MG63 (cell line): ENCODE measurements at regions not wholly inside any gene's neighbourhood (a gene's known extent, or its start where the extent isn't known, plus 50 kb on each side); places are given as distances from the start of the nearest gene placed in this dataset.

ENCODE experiments used
- DNase-seq: peaks from one replicate; pipeline ENCODE4 v3.0.0-alpha.2; 2020
- H3K27me3 ChIP-seq: fragments of 250-450 bp; sonication (Bioruptor Pico); 2 replicates; pipeline ENCODE4 v1.5.1; 2020; ENCODE audit warnings: mild to moderate bottlenecking, moderate library complexity
- H3K36me3 ChIP-seq: fragments of 250-450 bp; sonication (Bioruptor Pico); 2 replicates; pipeline ENCODE4 v1.5.1; 2020; ENCODE audit warnings: mild to moderate bottlenecking, moderate library complexity
- H3K4me3 ChIP-seq: fragments of 250-450 bp; sonication (Bioruptor Pico); 2 replicates; pipeline ENCODE4 v1.5.1; 2020; ENCODE audit warnings: mild to moderate bottlenecking, moderate library complexity
- H3K9me3 ChIP-seq: fragments of 250-450 bp; sonication (Bioruptor Pico); 2 replicates; pipeline ENCODE4 v1.5.1; 2020; ENCODE audit warnings: mild to moderate bottlenecking, moderate library complexity

DNA sequence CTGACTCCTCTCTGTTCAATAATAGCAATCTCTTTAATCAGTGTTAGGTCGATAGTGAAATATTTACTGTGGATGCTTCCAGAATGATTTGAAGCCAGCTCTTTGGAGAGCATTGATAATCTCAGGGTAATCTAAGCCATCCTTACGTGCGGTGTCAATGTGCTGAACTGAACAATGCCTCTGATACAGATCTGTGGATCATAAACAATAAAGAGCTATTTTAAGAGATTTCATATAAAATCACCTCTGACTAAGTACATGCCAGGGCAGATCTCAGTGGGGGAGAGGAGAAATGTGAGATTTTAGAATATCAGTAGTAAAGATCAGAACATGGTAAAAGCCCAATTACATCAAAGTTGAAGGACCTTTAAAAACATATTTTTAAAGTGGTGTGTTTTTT lies 319.3 kb upstream of the GBE1 start:
- Histone ChIP-seq H3K27me3 (no peaks in the 10 kb centered on the region), H3K4me3 (no peak overlapping the region), H3K9me3 (no peaks in the 10 kb centered on the region), H3K36me3 (no peaks in the 10 kb centered on the region)
- no peak for DNase-seq

DNA sequence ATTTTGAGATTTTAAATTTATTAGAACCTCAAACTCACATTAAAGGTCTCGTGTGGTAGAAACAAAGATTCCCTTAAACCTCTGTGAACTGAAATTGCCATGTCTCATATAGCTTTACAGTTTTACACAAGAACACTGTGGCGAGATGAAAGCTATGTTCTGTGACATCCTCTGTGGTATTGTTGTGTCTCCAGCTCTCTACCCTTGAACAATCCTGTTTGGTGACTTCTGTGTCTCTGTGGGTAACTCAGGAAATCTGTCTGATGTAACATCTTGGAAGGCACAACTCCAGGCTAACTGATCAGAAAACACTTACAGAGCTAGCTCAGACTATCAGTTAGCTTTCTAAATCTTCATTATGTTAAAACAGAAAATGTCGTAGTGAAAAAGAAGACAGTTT lies 318.8 kb upstream of the GBE1 start:
- H3K27me3 ChIP-seq = no peaks in the 10 kb centered on the region
- H3K9me3 ChIP-seq = no peaks in the 10 kb centered on the region
- no peak for DNase-seq
- H3K4me3 ChIP-seq = no peak overlapping the region
- no peaks in the 10 kb centered on the region for H3K36me3 ChIP-seq

- Histone ChIP-seq H3K36me3 (no peaks in the 10 kb centered on the region), H3K4me3 (no peak overlapping the region), H3K9me3 (no peaks in the 10 kb centered on the region), H3K27me3 (no peaks in the 10 kb centered on the region)
- no peak for DNase-seq
These were observed 318.0 kb upstream of the GBE1 start for GRCh38 chr3:82079335-82079890.

GRCh38 chr3:82078246-82078645 lies 316.8 kb upstream of the GBE1 start:
- no peak for DNase-seq
- H3K9me3 ChIP-seq = no peaks in the 10 kb centered on the region
- no peaks in the 10 kb centered on the region for H3K36me3 ChIP-seq
- H3K4me3 ChIP-seq = no peak overlapping the region
- no peaks in the 10 kb centered on the region for H3K27me3 ChIP-seq

DNA sequence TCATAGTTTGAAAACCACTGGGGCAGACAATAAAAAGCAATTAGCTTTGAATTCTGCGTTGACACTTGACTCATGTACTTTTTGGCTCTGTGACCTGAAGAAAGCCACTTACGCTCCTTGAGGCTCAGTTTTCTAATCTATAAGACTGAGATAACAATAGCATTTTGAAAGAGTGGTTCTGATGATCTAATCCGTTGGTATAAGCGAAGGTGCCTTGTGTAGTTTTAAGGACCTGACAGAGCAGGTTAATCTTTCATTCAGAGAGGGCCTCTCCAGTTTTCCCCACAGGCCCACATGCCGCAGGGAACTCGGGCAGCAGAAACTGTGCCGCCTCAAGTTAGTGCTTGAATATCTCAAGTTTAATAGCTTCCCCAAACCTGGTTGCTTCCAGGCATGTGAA lies 306.0 kb upstream of the GBE1 start:
- no peak overlapping the region for H3K4me3 ChIP-seq
- H3K27me3 ChIP-seq = no peaks in the 10 kb centered on the region
- DNase-seq = no peak
- no peaks in the 10 kb centered on the region for H3K9me3 ChIP-seq
- no peaks in the 10 kb centered on the region for H3K36me3 ChIP-seq

DNA sequence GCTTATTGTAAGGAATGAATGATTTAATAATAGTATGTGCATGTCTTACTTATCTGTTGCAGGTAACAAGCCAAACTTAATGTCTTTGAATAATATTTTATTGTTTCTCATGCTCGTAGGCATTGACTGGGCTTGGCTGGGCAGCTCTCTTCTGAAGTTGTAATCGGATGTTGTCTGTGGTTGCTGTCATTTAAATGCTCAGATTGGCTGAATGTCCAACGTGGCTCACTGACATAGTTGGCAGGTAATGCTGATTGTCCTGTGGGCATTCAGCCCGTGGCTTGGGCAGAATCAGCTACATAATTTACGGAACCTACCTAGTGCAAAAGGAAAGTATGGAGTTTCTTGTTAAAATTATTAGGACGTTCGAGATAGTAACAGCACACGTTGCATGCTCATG lies 297.4 kb upstream of the GBE1 start:
- H3K4me3 ChIP-seq = no peak overlapping the region
- no peaks in the 10 kb centered on the region for H3K9me3 ChIP-seq
- no peak for DNase-seq
- no peaks in the 10 kb centered on the region for H3K27me3 ChIP-seq
- no peaks in the 10 kb centered on the region for H3K36me3 ChIP-seq

DNA sequence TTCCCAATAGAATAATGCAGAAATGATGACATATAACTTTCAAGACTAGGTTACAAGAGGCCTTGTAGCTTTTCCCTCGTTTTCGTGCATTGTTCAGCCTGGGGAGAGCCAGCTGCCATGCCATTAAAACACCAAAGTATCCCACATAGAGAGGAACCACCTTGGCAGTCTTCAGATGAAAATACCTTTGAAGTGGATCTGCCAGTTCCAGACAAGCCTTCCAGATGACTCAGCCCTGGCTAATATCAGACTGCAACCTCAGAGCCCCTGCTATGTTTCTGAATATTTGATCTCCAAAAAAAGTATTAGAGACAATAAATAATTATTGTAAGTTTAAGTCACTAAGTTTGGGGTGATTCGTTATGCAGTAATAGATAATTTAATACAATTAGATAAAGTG lies 294.3 kb upstream of the GBE1 start:
- H3K36me3 ChIP-seq = no peaks in the 10 kb centered on the region
- no peak overlapping the region for H3K4me3 ChIP-seq
- no peaks in the 10 kb centered on the region for H3K9me3 ChIP-seq
- H3K27me3 ChIP-seq = no peaks in the 10 kb centered on the region
- DNase-seq = peak; percentile 40

DNA sequence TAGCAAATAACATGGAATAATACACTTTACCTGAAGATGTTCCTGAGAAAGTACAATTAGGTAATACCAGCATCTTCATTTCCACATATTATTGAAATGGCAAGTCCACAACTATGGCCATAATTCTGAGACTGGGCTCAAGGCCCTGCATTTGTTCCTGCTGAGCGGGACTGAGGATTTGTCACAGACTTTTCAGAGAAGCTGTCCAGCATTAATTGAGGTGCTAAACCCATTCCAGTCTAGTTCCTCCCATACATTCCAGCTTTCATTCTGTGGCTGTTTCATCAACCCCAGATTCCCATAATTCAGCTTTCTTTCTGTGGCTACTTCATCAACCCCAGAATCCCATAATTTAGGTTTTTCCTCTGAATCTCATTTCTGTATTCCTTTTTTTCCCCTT lies 293.4 kb upstream of the GBE1 start:
- DNase-seq = no peak
- H3K36me3 ChIP-seq = no peaks in the 10 kb centered on the region
- no peaks in the 10 kb centered on the region for H3K27me3 ChIP-seq
- no peaks in the 10 kb centered on the region for H3K9me3 ChIP-seq
- H3K4me3 ChIP-seq = no peak overlapping the region

DNA sequence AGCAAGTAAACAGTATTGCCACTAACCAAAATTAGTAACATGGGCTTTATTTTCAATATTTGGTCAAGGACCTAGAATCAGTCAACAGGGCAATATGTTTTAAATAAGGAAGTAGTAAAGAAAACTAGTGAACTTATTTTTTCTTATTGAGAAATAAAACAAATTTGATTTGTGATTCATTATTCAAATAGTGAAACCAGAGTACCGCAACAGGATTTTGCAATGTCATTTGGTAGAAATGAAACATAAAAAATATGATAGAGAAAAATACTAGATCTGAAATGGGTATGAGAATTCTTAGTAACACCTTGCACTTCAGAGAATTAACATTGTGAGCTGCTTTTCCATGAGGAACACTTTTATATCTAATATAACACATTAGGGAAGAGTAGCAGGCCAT lies 291.8 kb upstream of the GBE1 start:
- Histone ChIP-seq H3K36me3 (no peaks in the 10 kb centered on the region), H3K4me3 (no peak overlapping the region), H3K9me3 (no peaks in the 10 kb centered on the region), H3K27me3 (no peaks in the 10 kb centered on the region)
- DNase-seq = no peak

GRCh38 chr3:82050382-82050781 lies 288.9 kb upstream of the GBE1 start:
- Histone ChIP-seq H3K4me3 (no peak overlapping the region), H3K27me3 (no peaks in the 10 kb centered on the region), H3K36me3 (no peaks in the 10 kb centered on the region), H3K9me3 (no peaks in the 10 kb centered on the region)
- DNase-seq = no peak

DNA sequence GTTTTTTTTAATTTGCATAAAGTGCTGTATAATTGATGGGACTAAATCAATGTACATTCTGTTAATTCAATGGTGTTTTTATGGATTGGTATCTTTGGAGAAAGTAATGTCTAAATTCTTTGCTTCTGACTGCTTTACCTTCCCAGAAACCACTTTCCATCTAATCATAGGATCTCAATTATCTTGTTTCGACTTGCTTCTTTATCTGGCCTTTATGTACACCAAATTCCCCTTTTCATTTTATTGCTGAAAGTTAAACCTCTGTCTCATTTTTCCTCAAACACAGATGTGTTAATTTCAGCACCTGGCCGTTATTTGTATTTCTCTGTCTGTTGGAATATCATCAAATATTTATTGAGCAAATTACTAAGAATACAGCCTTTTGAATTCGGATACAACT lies 287.3 kb upstream of the GBE1 start:
- no peak for DNase-seq

DNA sequence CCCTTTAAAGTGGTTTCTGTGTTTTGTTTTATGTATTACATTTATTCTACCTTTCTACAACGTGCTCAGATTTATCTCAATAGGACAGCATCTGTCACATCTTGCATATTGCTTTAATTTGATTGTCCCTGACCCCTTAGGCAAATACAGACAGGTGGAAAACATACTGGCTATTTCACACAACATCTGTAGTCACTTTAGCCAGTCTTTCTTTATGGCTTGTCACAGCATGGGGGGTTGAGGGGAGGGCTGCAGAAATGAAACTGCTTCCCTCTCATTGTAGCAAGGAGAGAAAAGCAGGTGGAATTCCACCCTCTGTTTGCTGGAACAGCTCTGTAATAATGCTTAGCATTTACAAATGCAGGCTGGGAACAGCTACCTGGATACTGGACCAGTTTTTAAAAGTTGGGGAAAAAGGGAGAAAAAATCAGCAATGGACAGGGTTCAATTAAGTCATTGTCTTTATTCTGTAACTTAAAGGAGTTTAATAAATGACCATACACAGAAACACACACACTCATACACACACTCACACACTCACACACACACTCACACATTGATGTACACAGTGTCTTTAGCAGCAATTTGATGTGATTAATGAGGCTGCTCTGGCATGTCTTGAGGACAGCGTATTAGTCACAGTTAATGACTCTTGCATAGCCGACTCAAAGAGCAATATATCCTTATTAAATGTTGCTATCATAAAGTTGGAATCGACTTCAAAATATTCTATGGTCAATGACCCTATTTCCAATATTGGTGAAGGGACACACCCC lies 283.7 kb upstream of the GBE1 start:
- Histone ChIP-seq H3K9me3 (no peaks in the 10 kb centered on the region), H3K36me3 (no peaks in the 10 kb centered on the region), H3K4me3 (no peak overlapping the region), H3K27me3 (no peaks in the 10 kb centered on the region)
- DNase-seq = no peak

More for the DNA sequence above, 287.3 kb upstream of the GBE1 start:
- Histone ChIP-seq H3K9me3 (no peaks in the 10 kb centered on the region), H3K36me3 (no peaks in the 10 kb centered on the region), H3K27me3 (no peaks in the 10 kb centered on the region), H3K4me3 (no peak overlapping the region)

DNA sequence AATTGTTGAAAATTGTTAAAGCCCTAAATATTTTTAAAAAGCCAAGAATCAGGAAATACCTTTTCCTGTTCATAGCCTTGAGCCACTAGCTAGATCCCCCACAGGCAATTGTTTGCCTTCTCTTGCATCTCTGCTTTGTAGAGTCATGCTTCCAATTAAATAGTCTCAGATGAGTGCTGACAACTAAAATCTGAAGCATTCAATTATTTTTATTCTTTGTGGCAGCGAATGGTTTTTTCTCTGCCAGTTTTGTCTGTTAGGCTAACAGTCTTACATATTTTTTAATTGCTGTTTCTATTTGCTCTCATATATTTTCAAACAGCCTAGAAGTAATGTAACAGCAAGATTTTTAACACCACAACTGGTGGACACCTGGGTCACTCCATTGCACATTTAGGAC lies 277.1 kb upstream of the GBE1 start:
- Histone ChIP-seq H3K27me3 (no peaks in the 10 kb centered on the region), H3K9me3 (no peaks in the 10 kb centered on the region), H3K36me3 (no peaks in the 10 kb centered on the region), H3K4me3 (no peak overlapping the region)
- DNase-seq = no peak

GRCh38 chr3:82033186-82033585 lies 271.7 kb upstream of the GBE1 start:
- H3K4me3 ChIP-seq = no peak overlapping the region
- no peaks in the 10 kb centered on the region for H3K9me3 ChIP-seq
- no peak for DNase-seq
- no peaks in the 10 kb centered on the region for H3K27me3 ChIP-seq
- H3K36me3 ChIP-seq = no peaks in the 10 kb centered on the region

GRCh38 chr3:82031596-82031995 lies 270.2 kb upstream of the GBE1 start:
- Histone ChIP-seq H3K4me3 (no peak overlapping the region), H3K9me3 (no peaks in the 10 kb centered on the region), H3K36me3 (no peaks in the 10 kb centered on the region), H3K27me3 (no peaks in the 10 kb centered on the region)
- no peak for DNase-seq

- DNase-seq = no peak
- Histone ChIP-seq H3K36me3 (no peaks in the 10 kb centered on the region), H3K4me3 (no peak overlapping the region), H3K27me3 (no peaks in the 10 kb centered on the region), H3K9me3 (no peaks in the 10 kb centered on the region)
These were observed 269.5 kb upstream of the GBE1 start for GRCh38 chr3:82030916-82031315.

- H3K4me3 ChIP-seq = no peak overlapping the region
- H3K36me3 ChIP-seq = no peaks in the 10 kb centered on the region
- no peaks in the 10 kb centered on the region for H3K9me3 ChIP-seq
- no peaks in the 10 kb centered on the region for H3K27me3 ChIP-seq
- no peak for DNase-seq
These were observed 261.4 kb upstream of the GBE1 start for GRCh38 chr3:82022836-82023235.

DNA sequence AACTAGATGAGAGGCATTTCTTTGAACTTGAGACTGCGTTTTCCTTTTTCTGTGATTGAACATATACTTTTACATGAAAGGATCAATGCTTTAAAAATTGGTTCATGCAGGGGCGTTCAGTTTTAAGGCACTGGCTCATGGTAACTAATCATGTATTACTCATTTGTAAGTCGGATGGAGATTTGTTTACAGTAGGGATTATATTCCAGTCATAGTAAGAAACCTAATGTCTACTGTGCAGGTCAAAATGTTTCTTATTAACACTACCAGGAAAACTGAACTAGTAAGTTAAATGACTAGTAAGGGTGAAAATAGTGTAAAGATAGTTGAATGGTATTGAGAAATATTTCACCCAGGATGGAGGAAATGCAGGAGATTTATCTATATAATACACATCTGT lies 258.8 kb upstream of the GBE1 start:
- Histone ChIP-seq H3K36me3 (no peaks in the 10 kb centered on the region), H3K27me3 (no peaks in the 10 kb centered on the region), H3K4me3 (no peak overlapping the region), H3K9me3 (no peaks in the 10 kb centered on the region)
- DNase-seq = no peak
